Stimulated activated CD8-positive, alpha-beta memory T cell treated with anti-CD3 and anti-CD28 coated beads, Interleukin-15, amount 100 ng/mL, for 4 hours (primary cell): ENCODE measurements at regions not wholly inside any gene's neighbourhood (a gene's known extent, or its start where the extent isn't known, plus 50 kb on each side); places are given as distances from the start of the nearest gene placed in this dataset.
"Not testable (repeated sequence)": the region's sequence is repeated elsewhere in the genome, so short reads cannot be mapped to it uniquely, and the experiment has no call there.

Experiments used
- DNase-seq, 2 donors: peaks; one replicate each; pipeline ENCODE4 v3.0.0-alpha.2; 2020; ENCODE audit warnings: low read depth in 2 of 2

- no peak for DNase-seq
Measured at GRCh38 chr13:99777873-99778272, 193.7 kb downstream of the ZIC5 start.

GRCh38 chr13:99774644-99775043 is 196.9 kb downstream of the ZIC5 start:
- no peak for DNase-seq

- DNase-seq = no peak
Measured at GRCh38 chr13:99768986-99769385, 202.6 kb downstream of the ZIC5 start.

GRCh38 chr13:99766641-99767045 is 204.9 kb downstream of the ZIC5 start:
- DNase-seq = no peak

- no peak for DNase-seq
Measured at GRCh38 chr13:99765869-99766268, 205.7 kb downstream of the ZIC5 start.

GRCh38 chr13:99760456-99760855 is 211.1 kb downstream of the ZIC5 start:
- no peak for DNase-seq

GRCh38 chr13:99759163-99759552 is 212.4 kb downstream of the ZIC5 start:
- no peak for DNase-seq

GRCh38 chr13:99758460-99759162 is 213.0 kb downstream of the ZIC5 start:
- no peak for DNase-seq

GRCh38 chr13:99757756-99758459 is 213.7 kb downstream of the ZIC5 start:
- no peak for DNase-seq

- no peak for DNase-seq
Measured at GRCh38 chr13:99756281-99756680, 215.3 kb downstream of the ZIC5 start.

GRCh38 chr13:99754750-99755149 is 216.8 kb downstream of the ZIC5 start:
- DNase-seq = not testable (repeated sequence)

- no peak for DNase-seq
Measured at GRCh38 chr13:99752373-99752772, 219.2 kb downstream of the ZIC5 start.

- no peak for DNase-seq
Measured at GRCh38 chr13:99751517-99752199, 219.9 kb downstream of the ZIC5 start.

GRCh38 chr13:99750951-99751350 is 220.6 kb downstream of the ZIC5 start:
- no peak for DNase-seq

- DNase-seq = no peak
Measured at GRCh38 chr13:99749271-99750019, 222.1 kb downstream of the ZIC5 start.

- no peak for DNase-seq
Measured at GRCh38 chr13:99747403-99747710, 224.2 kb downstream of the ZIC5 start.

- DNase-seq = no peak
Measured at GRCh38 chr13:99746637-99747402, 224.7 kb downstream of the ZIC5 start.

GRCh38 chr13:99743094-99743493 is 228.5 kb downstream of the ZIC5 start:
- no peak for DNase-seq

- DNase-seq = no peak
Measured at GRCh38 chr13:99741960-99742359, 229.6 kb downstream of the ZIC5 start.

GRCh38 chr13:99740251-99740979 is 231.2 kb downstream of the ZIC5 start:
- no peak for DNase-seq

- no peak for DNase-seq
Measured at GRCh38 chr13:99738626-99739025, 232.9 kb downstream of the ZIC5 start.
